ENCODE measurements at regions not wholly inside any gene's neighbourhood (a gene's known extent, or its start where the extent isn't known, plus 50 kb on each side); places are given as distances from the start of the nearest gene placed in this dataset.

DNA sequence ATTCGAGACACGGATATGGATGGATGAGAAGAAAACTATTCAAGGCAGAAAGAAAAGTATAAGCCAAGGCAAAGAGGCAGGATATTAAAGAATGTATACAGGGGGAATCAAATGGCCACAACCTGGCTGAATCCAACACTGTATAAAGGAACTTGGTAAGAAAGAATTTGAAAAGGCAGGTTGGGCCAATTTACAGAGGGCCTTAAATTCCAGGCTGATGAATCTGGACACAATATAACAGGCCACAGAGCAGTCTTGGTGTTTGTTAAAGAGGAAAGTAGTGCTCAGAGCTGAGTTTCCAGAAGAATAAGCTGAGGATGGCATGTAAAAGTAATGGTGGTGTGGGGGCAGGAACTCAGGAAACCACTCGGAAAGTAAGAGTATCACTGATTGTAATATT is 72.3 kb upstream of the POU2AF2 start:
- Histone ChIP-seq H4K20me1 (ENCODE audit: insufficient read depth, low read length) (no peaks in the 10 kb centered on the region), H3K4me1 (ENCODE audit: low read length) (peaks cover 31% of the 10 kb centered on the region), H3K79me2 (ENCODE audit: low read length) (no peaks in the 10 kb centered on the region), H3K9me2 (replicated peaks; ENCODE audit: insufficient read depth, low read length) (no peaks in the 10 kb centered on the region), H3K9ac (ENCODE audit: low read length) (no peak overlapping the region), H3K4me3 (ENCODE audit: low read length) (no peak overlapping the region), H2AFZ (ENCODE audit: low read length) (no peak overlapping the region), H3K4me2 (ENCODE audit: low read depth, low read length) (no peak overlapping the region), H3K27me3 (replicated peaks; ENCODE audit: insufficient read depth, low read length) (no peaks in the 10 kb centered on the region), H3F3A (ENCODE audit: insufficient read depth, low read length) (peaks cover 22% of the 10 kb centered on the region), H3K9me3 (replicated peaks; ENCODE audit: insufficient read depth, low read length) (no peaks in the 10 kb centered on the region), H3K27ac (ENCODE audit: low read length) (no peak overlapping the region), H3K36me3 (replicated peaks; ENCODE audit: insufficient read depth, low read length) (no peaks in the 10 kb centered on the region)
- DNase-seq = no peak
- TF ChIP-seq EZH2phosphoT487 (IDR thresholded peaks at IDR 0.05; ENCODE audit: low read length) = no peak
- no peak for TF ChIP-seq EZH2 (optimal IDR thresholded peaks at IDR 0.05; ENCODE audit: low read depth, low read length)
- TF ChIP-seq CTCF (IDR thresholded peaks at IDR 0.05; ENCODE audit: low read length) = no peak

- Histone ChIP-seq H3K9ac (ENCODE audit: low read length) (no peak overlapping the region), H4K20me1 (ENCODE audit: insufficient read depth, low read length) (no peaks in the 10 kb centered on the region), H3K36me3 (replicated peaks; ENCODE audit: insufficient read depth, low read length) (no peaks in the 10 kb centered on the region), H3F3A (ENCODE audit: insufficient read depth, low read length) (peaks cover 14% of the 10 kb centered on the region), H3K4me3 (ENCODE audit: low read length) (no peak overlapping the region), H3K4me2 (ENCODE audit: low read depth, low read length) (no peak overlapping the region), H3K27me3 (replicated peaks; ENCODE audit: insufficient read depth, low read length) (no peaks in the 10 kb centered on the region), H3K9me3 (replicated peaks; ENCODE audit: insufficient read depth, low read length) (no peaks in the 10 kb centered on the region), H3K27ac (ENCODE audit: low read length) (no peak overlapping the region), H2AFZ (ENCODE audit: low read length) (no peak overlapping the region), H3K9me2 (replicated peaks; ENCODE audit: insufficient read depth, low read length) (no peaks in the 10 kb centered on the region), H3K4me1 (ENCODE audit: low read length) (peaks cover 23% of the 10 kb centered on the region), H3K79me2 (ENCODE audit: low read length) (no peaks in the 10 kb centered on the region)
- no peak for TF ChIP-seq EZH2phosphoT487 (IDR thresholded peaks at IDR 0.05; ENCODE audit: low read length)
- TF ChIP-seq EZH2 (optimal IDR thresholded peaks at IDR 0.05; ENCODE audit: low read depth, low read length) = no peak
- no peak for TF ChIP-seq CTCF (IDR thresholded peaks at IDR 0.05; ENCODE audit: low read length)
- no peak for DNase-seq
These were observed 73.1 kb upstream of the POU2AF2 start for GRCh38 chr11:111172321-111172862.

DNA sequence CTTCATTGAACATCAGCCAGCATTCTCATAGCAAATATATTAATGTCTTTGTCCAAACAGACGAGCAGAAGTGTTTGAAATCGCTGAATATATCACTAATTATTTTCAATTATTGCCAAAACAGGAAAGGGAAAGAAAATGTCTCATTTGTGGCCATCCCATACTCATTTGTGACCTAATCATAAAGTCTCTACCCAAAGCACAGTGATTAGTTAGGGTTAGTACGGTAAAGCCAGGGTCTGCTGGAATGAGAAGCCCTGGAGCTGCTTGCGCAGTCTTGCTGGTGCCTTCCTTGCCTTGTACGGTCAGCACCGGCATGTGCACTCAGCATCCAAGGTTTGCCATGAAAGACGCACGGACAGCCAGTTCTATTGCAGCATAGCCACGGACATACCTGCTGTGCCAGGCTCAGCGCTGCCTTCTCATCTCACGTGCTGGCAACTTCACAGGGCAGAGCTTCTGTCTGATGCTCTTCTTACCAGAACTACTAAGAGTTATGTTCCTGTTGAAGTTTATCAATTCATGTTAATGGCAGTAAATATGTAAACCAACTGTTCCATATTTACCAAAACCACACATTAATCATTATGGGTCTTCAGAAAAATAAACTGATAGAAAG is 74.7 kb upstream of the POU2AF2 start:
- no peak overlapping the region for H3K4me3 ChIP-seq (ENCODE audit: low read length)
- no peak overlapping the region for H3K9ac ChIP-seq (ENCODE audit: low read length)
- no peaks in the 10 kb centered on the region for H4K20me1 ChIP-seq (ENCODE audit: insufficient read depth, low read length)
- no peaks in the 10 kb centered on the region for H3K9me3 ChIP-seq (replicated peaks; ENCODE audit: insufficient read depth, low read length)
- no peaks in the 10 kb centered on the region for H3K9me2 ChIP-seq (replicated peaks; ENCODE audit: insufficient read depth, low read length)
- H3K27me3 ChIP-seq (replicated peaks; ENCODE audit: insufficient read depth, low read length) = no peaks in the 10 kb centered on the region
- no peaks in the 10 kb centered on the region for H3K79me2 ChIP-seq (ENCODE audit: low read length)
- no peaks in the 10 kb centered on the region for H3K36me3 ChIP-seq (replicated peaks; ENCODE audit: insufficient read depth, low read length)
- H3K4me2 ChIP-seq (ENCODE audit: low read depth, low read length) = no peak overlapping the region
- H3F3A ChIP-seq (ENCODE audit: insufficient read depth, low read length) = no peaks in the 10 kb centered on the region
- H3K27ac ChIP-seq (ENCODE audit: low read length) = no peak overlapping the region
- no peak for DNase-seq
- peaks cover 8% of the 10 kb centered on the region for H3K4me1 ChIP-seq (ENCODE audit: low read length)
- no peak overlapping the region for H2AFZ ChIP-seq (ENCODE audit: low read length)
- no peak for TF ChIP-seq EZH2phosphoT487 (IDR thresholded peaks at IDR 0.05; ENCODE audit: low read length)
- TF ChIP-seq CTCF (IDR thresholded peaks at IDR 0.05; ENCODE audit: low read length) = no peak
- no peak for TF ChIP-seq EZH2 (optimal IDR thresholded peaks at IDR 0.05; ENCODE audit: low read depth, low read length)

All from MM.1S (cell line).